ENCODE measurements at regions not wholly inside any gene's neighbourhood (a gene's known extent, or its start where the extent isn't known, plus 50 kb on each side); places are given as distances from the start of the nearest gene placed in this dataset.
"Not testable (repeated sequence)": the region's sequence is repeated elsewhere in the genome, so short reads cannot be mapped to it uniquely, and the experiment has no call there.

DNA sequence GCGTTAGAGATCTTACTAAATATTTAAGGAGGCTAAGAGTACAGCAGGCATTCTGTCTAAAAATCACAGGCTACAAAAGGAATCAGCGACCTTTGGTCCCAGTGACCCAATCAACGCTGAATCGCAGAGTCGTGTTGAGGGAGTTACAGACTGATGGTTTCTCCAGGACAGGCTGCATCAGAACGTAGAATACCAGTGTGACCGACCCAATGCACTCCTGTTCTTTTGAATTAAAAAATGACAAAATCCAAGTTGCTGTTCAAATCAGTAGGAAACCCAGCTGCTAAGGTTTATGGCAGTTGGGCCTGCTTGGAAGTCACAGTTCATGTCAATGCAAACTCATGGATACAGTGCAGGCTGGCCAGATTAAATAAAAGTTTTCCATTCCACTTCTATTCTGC lies 155.8 kb upstream of the AFDN start:
- peaks cover 25% of the 10 kb centered on the region for H3K79me1 ChIP-seq (ENCODE audit: low read length)
- peak overlapping the region; percentile 95 for H2BK12ac ChIP-seq (ENCODE audit: low read length)
- peaks cover 32 to 48% of the 10 kb centered on the region in 2 experiments for H3K4me1 ChIP-seq (ENCODE audit: control insufficient read depth in 1 of 2, insufficient read depth in 2 of 2, low read length in 2 of 2)
- H2AFZ ChIP-seq (ENCODE audit: insufficient read depth, low read length, poor library complexity) = no peak overlapping the region
- peak overlapping the region; percentile 92 for H3K27ac ChIP-seq (ENCODE audit: low read depth, low read length)
- DNase-seq = no peak
- H3K4me3 ChIP-seq (ENCODE audit: low read depth, low read length) = no peak overlapping the region
- H2AK5ac ChIP-seq (ENCODE audit: low read length) = no peak overlapping the region
- peak overlapping the region; percentile 42 for H2BK5ac ChIP-seq (ENCODE audit: low read depth, low read length, poor library complexity)
- H2BK120ac ChIP-seq (ENCODE audit: insufficient read depth, low read length, poor library complexity) = peak overlapping the region; percentile 96
- no peak overlapping the region for H3K4me2 ChIP-seq (ENCODE audit: low read length)
- H3K79me2 ChIP-seq (ENCODE audit: control insufficient read depth, insufficient read depth, low read length, poor library complexity) = peaks cover 10% of the 10 kb centered on the region
- no peak overlapping the region for H3K23ac ChIP-seq (ENCODE audit: low read length)
- H4K12ac ChIP-seq (ENCODE audit: low read depth, low read length) = no peak overlapping the region
- peaks cover 8% of the 10 kb centered on the region for H3K9me3 ChIP-seq (ENCODE audit: insufficient read depth, low read depth, low read length)
- H4K8ac ChIP-seq (ENCODE audit: low read depth, low read length) = peak overlapping the region; percentile 11
- H3K18ac ChIP-seq (ENCODE audit: low read length) = peak overlapping the region; percentile 35
- H3K4ac ChIP-seq (ENCODE audit: low read depth, low read length) = no peak overlapping the region
- no peak overlapping the region for H3K9ac ChIP-seq (ENCODE audit: low read length)
- peak overlapping the region; percentile 98 for H4K91ac ChIP-seq (ENCODE audit: low read depth, low read length)
- no peaks in the 10 kb centered on the region for H3K36me3 ChIP-seq (ENCODE audit: control insufficient read depth in 1 of 2, insufficient read depth in 2 of 2, low read length in 2 of 2)
- no CpG with 5 or more reads among the region's 7 CpGs for WGBS (ENCODE audit: extremely low coverage, insufficient coverage, insufficient read length)
- H3K27me3 ChIP-seq (ENCODE audit: insufficient read depth, low read length) = no peaks in the 10 kb centered on the region
- H3K14ac ChIP-seq (ENCODE audit: low read length) = no peak overlapping the region

DNA sequence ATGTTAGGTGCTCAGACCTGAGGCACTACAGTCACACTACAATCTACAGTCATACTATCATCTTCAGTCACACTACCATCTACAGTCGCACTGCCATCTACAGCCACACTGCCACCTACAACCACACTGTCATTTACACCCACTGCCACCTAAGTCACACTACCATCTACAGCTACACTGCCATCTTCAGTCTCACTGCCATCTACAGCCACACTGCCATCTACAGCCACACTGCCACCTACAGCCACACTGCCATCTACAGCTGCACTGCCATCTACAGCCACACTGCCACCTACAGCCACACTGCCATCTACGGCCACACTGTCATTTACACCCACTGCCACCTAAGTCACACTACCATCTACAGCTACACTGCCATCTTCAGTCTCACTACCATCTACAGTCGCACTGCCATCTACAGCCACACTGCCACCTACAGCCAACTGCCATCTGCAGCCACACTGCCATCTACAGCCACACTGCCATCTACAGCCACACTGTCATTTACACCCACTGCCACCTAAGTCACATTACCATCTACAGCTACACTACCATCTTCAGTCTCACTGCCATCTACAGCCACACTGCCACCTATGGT lies 155.2 kb upstream of the AFDN start:
- H3K23ac ChIP-seq (ENCODE audit: low read length); H3K9me3 ChIP-seq (ENCODE audit: insufficient read depth, low read depth, low read length); H4K12ac ChIP-seq (ENCODE audit: low read depth, low read length); H4K8ac ChIP-seq (ENCODE audit: low read depth, low read length); DNase-seq; H3K79me2 ChIP-seq (ENCODE audit: control insufficient read depth, insufficient read depth, low read length, poor library complexity); H2BK5ac ChIP-seq (ENCODE audit: low read depth, low read length, poor library complexity); H3K4me2 ChIP-seq (ENCODE audit: low read length); H3K27ac ChIP-seq (ENCODE audit: low read depth, low read length); H3K9ac ChIP-seq (ENCODE audit: low read length); H3K27me3 ChIP-seq (ENCODE audit: insufficient read depth, low read length); H2AFZ ChIP-seq (ENCODE audit: insufficient read depth, low read length, poor library complexity); H3K36me3 ChIP-seq (ENCODE audit: control insufficient read depth in 1 of 2, insufficient read depth in 2 of 2, low read length in 2 of 2): not testable (repeated sequence)
- H3K4me1 ChIP-seq (ENCODE audit: control insufficient read depth in 1 of 2, insufficient read depth in 2 of 2, low read length in 2 of 2) = peaks cover 32 to 47% of the 10 kb centered on the region in 2 experiments
- peak overlapping the region; percentile 40 for H3K4me3 ChIP-seq (ENCODE audit: low read depth, low read length)
- peak overlapping the region; percentile 5 for H3K4ac ChIP-seq (ENCODE audit: low read depth, low read length)
- peak overlapping the region; percentile 95 for H2BK12ac ChIP-seq (ENCODE audit: low read length)
- no CpG with 5 or more reads among the region's 3 CpGs for WGBS (ENCODE audit: extremely low coverage, insufficient coverage, insufficient read length)
- peak overlapping the region; percentile 98 for H4K91ac ChIP-seq (ENCODE audit: low read depth, low read length)
- peak overlapping the region; percentile 26 for H3K14ac ChIP-seq (ENCODE audit: low read length)
- H3K18ac ChIP-seq (ENCODE audit: low read length) = peak overlapping the region; percentile 55
- peak overlapping the region; percentile 1 for H2BK120ac ChIP-seq (ENCODE audit: insufficient read depth, low read length, poor library complexity)
- peak overlapping the region; percentile 8 for H2AK5ac ChIP-seq (ENCODE audit: low read length)
- H3K79me1 ChIP-seq (ENCODE audit: low read length) = peaks cover 25% of the 10 kb centered on the region

DNA sequence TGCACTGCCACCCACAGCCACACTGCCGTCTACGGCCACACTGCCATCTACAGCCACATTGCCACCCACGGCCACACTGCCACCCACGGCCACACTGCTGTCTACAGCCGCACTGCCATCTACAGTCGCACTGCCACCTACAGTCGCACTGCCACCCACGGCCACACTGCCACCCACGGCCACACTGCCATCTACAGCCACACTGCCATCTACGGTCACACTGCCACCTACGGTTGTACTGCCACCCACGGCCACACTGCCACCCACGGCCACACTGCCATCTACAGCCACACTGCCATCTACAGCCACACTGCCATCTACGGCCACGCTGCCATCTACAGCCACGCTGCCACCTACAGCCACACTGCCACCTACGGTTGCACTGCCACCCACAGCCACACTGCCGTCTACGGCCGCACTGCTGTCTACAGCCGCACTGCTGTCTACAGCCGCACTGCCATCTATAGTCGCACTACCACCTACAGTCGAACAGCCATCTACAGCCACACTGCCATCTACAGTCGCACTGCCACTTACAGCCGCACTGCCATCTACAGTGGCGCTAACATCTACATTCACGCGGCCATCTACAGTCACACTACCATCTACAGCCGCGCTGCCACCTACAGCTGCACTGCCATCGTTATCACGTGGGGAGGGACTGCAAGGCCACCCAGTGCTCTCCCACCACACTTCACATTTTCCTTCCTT lies 154.6 kb upstream of the AFDN start:
- no peak overlapping the region for H3K14ac ChIP-seq (ENCODE audit: low read length)
- H3K9me3 ChIP-seq (ENCODE audit: insufficient read depth, low read depth, low read length) = peaks cover 8% of the 10 kb centered on the region
- peak overlapping the region; percentile 40 for H3K4me3 ChIP-seq (ENCODE audit: low read depth, low read length)
- H3K4me1 ChIP-seq (ENCODE audit: control insufficient read depth in 1 of 2, insufficient read depth in 2 of 2, low read length in 2 of 2) = peaks cover 36 to 51% of the 10 kb centered on the region in 2 experiments
- no peaks in the 10 kb centered on the region for H3K27me3 ChIP-seq (ENCODE audit: insufficient read depth, low read length)
- H3K36me3 ChIP-seq (ENCODE audit: control insufficient read depth in 1 of 2, insufficient read depth in 2 of 2, low read length in 2 of 2) = no peaks in the 10 kb centered on the region
- no peak overlapping the region for H3K4me2 ChIP-seq (ENCODE audit: low read length)
- peak overlapping the region; percentile 53 for H2AK5ac ChIP-seq (ENCODE audit: low read length)
- no peak overlapping the region for H3K27ac ChIP-seq (ENCODE audit: low read depth, low read length)
- H3K23ac ChIP-seq (ENCODE audit: low read length) = no peak overlapping the region
- no peak for DNase-seq
- peaks cover 25% of the 10 kb centered on the region for H3K79me1 ChIP-seq (ENCODE audit: low read length)
- H4K91ac ChIP-seq (ENCODE audit: low read depth, low read length) = peak overlapping the region; percentile 98
- H2BK120ac ChIP-seq (ENCODE audit: insufficient read depth, low read length, poor library complexity) = peak overlapping the region; percentile 1
- H3K79me2 ChIP-seq (ENCODE audit: control insufficient read depth, insufficient read depth, low read length, poor library complexity) = peaks cover 10% of the 10 kb centered on the region
- no peak overlapping the region for H4K12ac ChIP-seq (ENCODE audit: low read depth, low read length)
- no peak overlapping the region for H2AFZ ChIP-seq (ENCODE audit: insufficient read depth, low read length, poor library complexity)
- no CpG with 5 or more reads among the region's 33 CpGs for WGBS (ENCODE audit: extremely low coverage, insufficient coverage, insufficient read length)
- H2BK5ac ChIP-seq (ENCODE audit: low read depth, low read length, poor library complexity) = no peak overlapping the region
- no peak overlapping the region for H3K4ac ChIP-seq (ENCODE audit: low read depth, low read length)
- H2BK12ac ChIP-seq (ENCODE audit: low read length) = peak overlapping the region; percentile 95
- H3K9ac ChIP-seq (ENCODE audit: low read length) = no peak overlapping the region
- no peak overlapping the region for H3K18ac ChIP-seq (ENCODE audit: low read length)
- no peak overlapping the region for H4K8ac ChIP-seq (ENCODE audit: low read depth, low read length)

DNA sequence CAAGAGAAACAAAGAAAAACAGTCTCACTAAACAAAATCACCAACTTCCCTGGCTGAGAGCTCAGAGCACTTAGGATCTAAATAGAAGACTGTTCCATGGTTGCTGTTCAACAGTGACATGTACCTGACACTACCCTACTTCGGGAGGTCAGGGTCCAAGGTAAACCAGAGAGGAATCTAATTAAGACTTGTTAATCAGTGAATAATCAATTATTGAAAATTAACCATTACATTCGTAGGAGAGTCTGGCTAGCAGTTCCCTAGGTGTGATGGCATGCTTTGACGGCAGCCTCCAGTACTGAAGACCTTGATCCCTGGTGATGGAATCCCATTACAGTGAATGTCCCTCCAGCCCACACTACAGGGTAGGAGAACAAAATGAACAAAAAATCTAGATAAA lies 154.0 kb upstream of the AFDN start:
- no peak overlapping the region for H3K9ac ChIP-seq (ENCODE audit: low read length)
- H3K79me1 ChIP-seq (ENCODE audit: low read length) = peaks cover 25% of the 10 kb centered on the region
- H3K4me3 ChIP-seq (ENCODE audit: low read depth, low read length) = no peak overlapping the region
- H2AK5ac ChIP-seq (ENCODE audit: low read length) = no peak overlapping the region
- H4K8ac ChIP-seq (ENCODE audit: low read depth, low read length) = no peak overlapping the region
- H4K12ac ChIP-seq (ENCODE audit: low read depth, low read length) = no peak overlapping the region
- no peak overlapping the region for H2AFZ ChIP-seq (ENCODE audit: insufficient read depth, low read length, poor library complexity)
- H3K4ac ChIP-seq (ENCODE audit: low read depth, low read length) = no peak overlapping the region
- peaks cover 42 to 51% of the 10 kb centered on the region in 2 experiments for H3K4me1 ChIP-seq (ENCODE audit: control insufficient read depth in 1 of 2, insufficient read depth in 2 of 2, low read length in 2 of 2)
- H3K14ac ChIP-seq (ENCODE audit: low read length) = no peak overlapping the region
- H3K23ac ChIP-seq (ENCODE audit: low read length) = no peak overlapping the region
- H3K4me2 ChIP-seq (ENCODE audit: low read length) = no peak overlapping the region
- no peaks in the 10 kb centered on the region for H3K36me3 ChIP-seq (ENCODE audit: control insufficient read depth in 1 of 2, insufficient read depth in 2 of 2, low read length in 2 of 2)
- no peak overlapping the region for H2BK12ac ChIP-seq (ENCODE audit: low read length)
- peaks cover 8% of the 10 kb centered on the region for H3K9me3 ChIP-seq (ENCODE audit: insufficient read depth, low read depth, low read length)
- H3K18ac ChIP-seq (ENCODE audit: low read length) = no peak overlapping the region
- no peak for DNase-seq
- H3K27me3 ChIP-seq (ENCODE audit: insufficient read depth, low read length) = no peaks in the 10 kb centered on the region
- H3K27ac ChIP-seq (ENCODE audit: low read depth, low read length) = no peak overlapping the region
- H3K79me2 ChIP-seq (ENCODE audit: control insufficient read depth, insufficient read depth, low read length, poor library complexity) = peaks cover 10% of the 10 kb centered on the region
- WGBS (ENCODE audit: extremely low coverage, insufficient coverage, insufficient read length) = no CpG with 5 or more reads among the region's 3 CpGs
- H2BK5ac ChIP-seq (ENCODE audit: low read depth, low read length, poor library complexity) = no peak overlapping the region
- H2BK120ac ChIP-seq (ENCODE audit: insufficient read depth, low read length, poor library complexity) = no peak overlapping the region
- no peak overlapping the region for H4K91ac ChIP-seq (ENCODE audit: low read depth, low read length)
